WERI-Rb-1 (cell line): ENCODE measurements at regions not wholly inside any gene's neighbourhood (a gene's known extent, or its start where the extent isn't known, plus 50 kb on each side); places are given as distances from the start of the nearest gene placed in this dataset.
A peak's percentile ranks its signal among the peaks of the same experiment; 100 is the strongest.

ENCODE experiments used
- DNase-seq: peaks from one replicate; pipeline ENCODE4 v3.0.0-alpha.2; 2020
- H3K27ac ChIP-seq: fragments of 250-450 bp; sonication (Bioruptor Pico); 2 replicates; pipeline ENCODE4 v1.5.1; 2020; ENCODE audit warnings: mild to moderate bottlenecking, moderate library complexity
- H3K27me3 ChIP-seq: fragments of 250-450 bp; sonication (Bioruptor Pico); 2 replicates; pipeline ENCODE4 v1.5.1; 2021; ENCODE audit warnings: mild to moderate bottlenecking, low read depth, moderate library complexity; ENCODE audit not compliant: insufficient read depth, severe bottlenecking
- H3K36me3 ChIP-seq: fragments of 250-450 bp; sonication (Bioruptor Pico); 2 replicates; pipeline ENCODE4 v1.5.1; 2020; ENCODE audit warnings: mild to moderate bottlenecking, moderate library complexity
- H3K4me3 ChIP-seq: 2 replicates; pipeline ENCODE4 v1.5.1; 2011; ENCODE audit warnings: low read depth, mild to moderate bottlenecking, control low read depth, low read length
- H3K9me3 ChIP-seq: fragments of 250-450 bp; sonication (Bioruptor Pico); 2 replicates; pipeline ENCODE4 v1.5.1; 2021; ENCODE audit warnings: mild to moderate bottlenecking, moderate library complexity; ENCODE audit not compliant: severe bottlenecking
- CTCF ChIP-seq: IDR thresholded peaks from 2 replicates; pipeline ENCODE4 v1.5.1; 2011; ENCODE audit warnings: low read depth, mild to moderate bottlenecking, control low read depth, inconsistent platforms, low read length

- H3K4me3 ChIP-seq: no peak overlapping the region
- DNase-seq: no peak
- no peaks in the 10 kb centered on the region for H3K9me3 ChIP-seq
- TF ChIP-seq CTCF: no peak
- no peak overlapping the region for H3K27ac ChIP-seq
- no peaks in the 10 kb centered on the region for H3K36me3 ChIP-seq
- no peaks in the 10 kb centered on the region for H3K27me3 ChIP-seq
Observed at GRCh38 chr11:15911377-15912044, 444.8 kb downstream of the SOX6 start.

GRCh38 chr11:15912291-15912690, 444.1 kb downstream of the SOX6 start:
- DNase-seq: no peak
- no peaks in the 10 kb centered on the region for H3K27me3 ChIP-seq
- H3K36me3 ChIP-seq: no peaks in the 10 kb centered on the region
- H3K9me3 ChIP-seq: no peaks in the 10 kb centered on the region
- TF ChIP-seq CTCF: no peak
- no peak overlapping the region for H3K4me3 ChIP-seq
- no peak overlapping the region for H3K27ac ChIP-seq

- H3K9me3 ChIP-seq: no peaks in the 10 kb centered on the region
- no peak for DNase-seq
- H3K27ac ChIP-seq: no peak overlapping the region
- H3K27me3 ChIP-seq: no peaks in the 10 kb centered on the region
- H3K4me3 ChIP-seq: no peak overlapping the region
- no peaks in the 10 kb centered on the region for H3K36me3 ChIP-seq
- no peak for TF ChIP-seq CTCF
Observed at GRCh38 chr11:15912825-15913224, 443.5 kb downstream of the SOX6 start.

GRCh38 chr11:15913261-15913660, 443.1 kb downstream of the SOX6 start:
- no peak for DNase-seq
- no peaks in the 10 kb centered on the region for H3K36me3 ChIP-seq
- H3K27me3 ChIP-seq: no peaks in the 10 kb centered on the region
- 0 out of 2 replicates have a peak, but pooled peaks have one; percentile 32 for TF ChIP-seq CTCF
- H3K9me3 ChIP-seq: no peaks in the 10 kb centered on the region
- H3K27ac ChIP-seq: no peak overlapping the region
- no peak overlapping the region for H3K4me3 ChIP-seq
